HG03521 (cell line): ENCODE measurements at regions not wholly inside any gene's neighbourhood (a gene's known extent, or its start where the extent isn't known, plus 50 kb on each side); places are given as distances from the start of the nearest gene placed in this dataset.

Experiments used
- ATAC-seq: cut with Tn5 transposase; IDR thresholded peaks from one replicate; pipeline ENCODE4 v1.9.1; 2021; ENCODE audit warnings: mild to moderate bottlenecking, moderate library complexity; ENCODE audit not compliant: unreplicated experiment

- no peak for ATAC-seq
Measured at GRCh38 chr7:45235905-45236304, 78.3 kb downstream of the RAMP3 start.

GRCh38 chr7:45236666-45237065, 79.1 kb downstream of the RAMP3 start:
- no peak for ATAC-seq

GRCh38 chr7:45237788-45238461, 80.3 kb downstream of the RAMP3 start:
- no peak for ATAC-seq

- ATAC-seq, result no peak
Measured at GRCh38 chr7:45238806-45239205, 81.2 kb downstream of the RAMP3 start.

GRCh38 chr7:45239486-45239885, 81.9 kb downstream of the RAMP3 start:
- no peak for ATAC-seq

GRCh38 chr7:45240273-45240771, 82.7 kb downstream of the RAMP3 start:
- ATAC-seq, result no peak

- ATAC-seq, result no peak
Measured at GRCh38 chr7:45240926-45241325, 83.3 kb downstream of the RAMP3 start.

- ATAC-seq, result no peak
Measured at GRCh38 chr7:45241339-45242109, 83.9 kb downstream of the RAMP3 start.

- ATAC-seq, result no peak
Measured at GRCh38 chr7:45242261-45242660, 84.7 kb downstream of the RAMP3 start.

GRCh38 chr7:45242698-45243097, 85.1 kb downstream of the RAMP3 start:
- no peak for ATAC-seq

- ATAC-seq, result no peak
Measured at GRCh38 chr7:45244981-45245380, 87.4 kb downstream of the RAMP3 start.

- no peak for ATAC-seq
Measured at GRCh38 chr7:45246339-45246738, 88.7 kb downstream of the RAMP3 start.

- no peak for ATAC-seq
Measured at GRCh38 chr7:45252248-45252647, 94.7 kb downstream of the RAMP3 start.

- no peak for ATAC-seq
Measured at GRCh38 chr7:45252857-45253256, 95.3 kb downstream of the RAMP3 start.

- ATAC-seq, result no peak
Measured at GRCh38 chr7:45253368-45253767, 95.8 kb downstream of the RAMP3 start.

GRCh38 chr7:45255187-45255586, 97.6 kb downstream of the RAMP3 start:
- ATAC-seq, result no peak

- no peak for ATAC-seq
Measured at GRCh38 chr7:45256309-45256708, 98.7 kb downstream of the RAMP3 start.

GRCh38 chr7:45256775-45257174, 99.2 kb downstream of the RAMP3 start:
- ATAC-seq, result no peak

- no peak for ATAC-seq
Measured at GRCh38 chr7:45257284-45257683, 99.7 kb downstream of the RAMP3 start.

GRCh38 chr7:45258533-45259226, 101.1 kb downstream of the RAMP3 start:
- no peak for ATAC-seq

- ATAC-seq, result no peak
Measured at GRCh38 chr7:45259227-45259596, 101.6 kb downstream of the RAMP3 start.
